Ramos (cell line): ENCODE measurements at regions not wholly inside any gene's neighbourhood (a gene's known extent, or its start where the extent isn't known, plus 50 kb on each side); places are given as distances from the start of the nearest gene placed in this dataset.

Experiments
- in situ Hi-C: fragments of 300-500 bp; cut with MboI; formaldehyde crosslinking; loops from one replicate; pipeline ENCODE4 v1.14.3; 2022; ENCODE audit warnings: low sequenced_read_pairs; ENCODE audit not compliant: unreplicated experiment

- in situ Hi-C loops, result no loop called here
These were observed 150.6 kb upstream of the RAB12 start for GRCh38 chr18:8458546-8459215.

- in situ Hi-C loops, result no loop called here
These were observed 148.5 kb upstream of the RAB12 start for GRCh38 chr18:8460748-8461147.

DNA sequence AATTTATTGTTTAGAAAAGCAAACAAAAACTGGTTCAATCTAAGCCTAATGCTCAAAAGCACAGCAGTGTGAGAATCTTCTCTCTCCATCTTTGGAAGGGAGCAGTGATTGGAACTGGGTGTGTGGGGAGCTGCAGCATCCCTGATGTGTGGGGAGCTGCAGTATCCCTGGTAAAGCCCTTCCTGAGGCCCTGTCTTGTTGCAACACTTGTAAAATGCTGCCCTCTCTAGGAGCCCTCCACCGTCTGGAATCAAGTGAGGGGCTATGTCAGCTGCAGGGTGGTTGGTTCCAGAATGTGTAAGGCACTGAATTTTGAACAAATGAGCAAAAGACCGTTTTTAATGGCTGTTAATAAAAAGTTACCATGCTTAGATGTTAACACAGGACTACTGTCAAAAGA is 147.7 kb upstream of the RAB12 start:
- in situ Hi-C loops, result no loop called here

GRCh38 chr18:8462651-8463185 is 146.5 kb upstream of the RAB12 start:
- in situ Hi-C loops, result no loop called here

DNA sequence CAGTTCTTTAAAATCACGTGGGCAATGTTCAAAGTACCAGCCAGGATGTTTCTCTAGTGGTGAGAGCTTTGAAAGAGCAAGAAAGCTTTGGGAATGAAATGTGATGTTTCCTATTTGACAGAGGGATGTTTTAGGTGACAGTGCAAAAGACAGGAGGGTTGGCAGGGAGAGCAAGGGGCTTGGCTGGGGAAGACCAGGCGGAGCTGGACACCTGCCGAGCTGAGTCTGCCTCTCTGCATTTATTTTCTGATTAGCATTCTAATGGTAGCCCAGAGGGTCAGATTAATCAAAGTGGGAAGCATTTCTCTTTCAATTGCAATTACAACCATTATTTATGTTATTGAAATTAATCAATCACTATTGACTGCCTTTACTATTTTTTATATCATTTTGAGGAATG is 145.4 kb upstream of the RAB12 start:
- in situ Hi-C loops, result no loop called here

- in situ Hi-C loops, result no loop called here
These were observed 141.0 kb upstream of the RAB12 start for GRCh38 chr18:8468191-8468590.

- in situ Hi-C loops, result no loop called here
These were observed 140.3 kb upstream of the RAB12 start for GRCh38 chr18:8468921-8469335.

- in situ Hi-C loops, result no loop called here
These were observed 139.6 kb upstream of the RAB12 start for GRCh38 chr18:8469544-8470130.

- in situ Hi-C loops, result no loop called here
These were observed 137.9 kb upstream of the RAB12 start for GRCh38 chr18:8471372-8471771.

DNA sequence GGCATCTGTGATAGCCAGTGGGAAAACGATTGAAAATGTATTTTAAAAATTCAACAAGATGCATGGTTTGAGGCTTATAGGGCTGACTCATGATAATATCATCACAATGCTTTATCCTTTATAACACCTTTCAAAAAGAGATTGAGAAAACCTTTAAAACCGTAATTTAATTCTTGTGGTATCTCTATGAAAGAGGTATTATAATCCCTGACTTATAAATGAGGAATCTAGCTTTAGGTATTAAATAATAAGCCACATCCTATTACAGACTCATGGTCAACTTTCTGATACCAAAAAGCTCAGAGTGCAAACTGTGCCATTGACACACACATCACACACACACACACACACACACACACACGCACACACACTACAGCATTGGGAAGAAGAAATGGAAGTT is 134.6 kb upstream of the RAB12 start:
- in situ Hi-C loops, result loop anchor here (25.0 kb wide), 1 partner anchor 513 kb away; no protein-coding TSS in a partner anchor

DNA sequence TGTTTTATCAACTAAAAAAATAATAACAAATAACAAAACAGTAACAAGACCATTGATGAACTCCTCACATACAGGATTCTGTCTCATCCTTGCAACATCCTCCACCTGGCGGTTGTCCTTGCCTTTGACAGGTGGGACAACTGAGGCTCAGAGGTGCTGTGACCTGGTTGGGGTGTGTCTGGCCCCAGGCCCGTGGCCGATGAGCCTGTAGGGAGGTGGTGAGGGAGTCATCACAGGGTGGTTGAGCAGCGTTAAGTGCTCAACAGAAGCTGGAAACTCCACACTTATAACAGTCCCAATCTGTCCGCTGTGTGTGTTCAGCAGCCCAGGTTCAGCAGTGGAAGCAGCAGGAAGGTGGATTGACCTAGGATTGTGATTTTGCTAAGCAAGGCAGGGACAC is 131.6 kb upstream of the RAB12 start:
- in situ Hi-C loops, result loop anchor here (25.0 kb wide), 1 partner anchor 510 kb away; no protein-coding TSS in a partner anchor

DNA sequence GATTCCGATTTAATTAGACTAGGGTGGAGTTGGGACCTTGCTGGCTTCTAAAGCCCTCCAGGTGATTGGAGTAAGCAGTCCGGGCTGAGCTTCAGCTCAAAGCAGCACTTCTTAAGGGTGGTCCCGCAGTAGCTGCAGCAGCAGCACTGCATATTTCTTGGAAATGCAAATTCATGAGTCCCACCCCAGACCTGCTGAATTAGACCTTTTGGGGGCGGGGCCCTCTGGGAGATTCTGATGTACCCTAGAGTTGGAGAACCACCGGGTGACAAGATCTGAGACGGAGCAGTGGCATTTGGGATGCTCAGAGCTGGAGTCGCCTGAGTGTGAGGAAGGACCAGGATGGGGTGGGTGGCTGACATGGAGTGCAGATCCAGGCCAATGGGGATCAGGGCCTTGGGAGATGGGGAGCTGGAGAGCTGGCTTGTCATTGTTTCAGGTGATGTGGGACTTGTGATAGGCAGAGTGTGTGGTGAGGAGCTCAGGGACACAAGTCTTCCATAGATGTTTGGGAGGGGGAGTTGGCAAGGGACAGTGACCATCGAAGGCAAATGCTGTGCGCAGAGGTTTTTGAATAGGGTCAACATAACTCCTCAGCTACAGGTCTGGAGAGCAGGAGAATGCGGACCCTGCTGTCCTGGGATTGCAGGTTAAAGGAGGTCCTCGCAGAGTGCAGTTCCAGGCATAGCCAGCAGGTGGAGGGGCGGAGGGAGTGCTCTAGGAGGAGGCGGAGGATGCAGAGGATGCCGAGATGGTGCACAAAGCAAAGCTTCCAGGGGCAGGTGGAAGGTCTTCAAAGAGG is 130.9 kb upstream of the RAB12 start:
- in situ Hi-C loops, result loop anchor here (25.0 kb wide), 1 partner anchor 509 kb away; no protein-coding TSS in a partner anchor

DNA sequence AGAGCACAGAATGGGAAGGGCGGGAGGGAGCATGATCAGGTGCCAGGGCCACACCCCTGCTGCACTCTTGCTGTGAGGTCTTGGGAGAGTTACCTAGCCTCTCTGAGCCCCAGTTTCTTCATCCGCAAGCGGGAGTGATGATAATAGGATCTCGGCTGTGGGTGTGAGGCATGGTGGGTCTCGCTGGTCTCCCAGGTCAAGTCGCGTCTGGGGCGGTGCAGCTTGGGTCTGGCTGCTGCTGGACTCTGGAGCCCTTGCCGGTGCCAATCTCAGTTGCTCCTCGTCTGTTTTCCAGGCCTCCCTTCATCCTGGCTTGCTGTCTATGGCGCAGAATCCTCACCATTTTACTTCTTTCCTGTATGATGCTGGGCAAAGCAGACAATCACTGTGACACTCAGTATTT is 130.3 kb upstream of the RAB12 start:
- in situ Hi-C loops, result loop anchor here (25.0 kb wide), 1 partner anchor 508 kb away; no protein-coding TSS in a partner anchor

DNA sequence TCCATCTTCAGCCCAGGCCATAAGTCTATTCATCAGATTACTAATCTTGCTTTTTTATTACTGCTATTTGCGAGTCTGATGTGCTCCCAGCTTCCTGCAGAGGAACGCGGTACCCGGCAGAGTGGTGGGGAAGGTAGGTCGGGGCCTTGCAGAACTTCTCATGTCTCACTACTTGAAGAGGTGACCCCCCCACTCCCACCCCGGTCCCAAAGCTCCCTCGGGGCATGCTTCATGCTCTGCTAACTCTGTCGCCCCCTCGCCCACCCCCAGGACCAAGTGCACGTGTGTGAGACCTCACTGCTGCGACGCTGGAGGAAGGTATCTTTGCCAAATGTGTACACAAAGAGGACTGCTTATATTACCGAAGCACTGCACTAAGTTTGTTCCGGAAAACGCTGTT is 129.4 kb upstream of the RAB12 start:
- in situ Hi-C loops, result loop anchor here (25.0 kb wide), 1 partner anchor 508 kb away; no protein-coding TSS in a partner anchor

- in situ Hi-C loops, result loop anchor here (25.0 kb wide), 1 partner anchor 507 kb away; no protein-coding TSS in a partner anchor
These were observed 128.5 kb upstream of the RAB12 start for GRCh38 chr18:8480506-8481328.

DNA sequence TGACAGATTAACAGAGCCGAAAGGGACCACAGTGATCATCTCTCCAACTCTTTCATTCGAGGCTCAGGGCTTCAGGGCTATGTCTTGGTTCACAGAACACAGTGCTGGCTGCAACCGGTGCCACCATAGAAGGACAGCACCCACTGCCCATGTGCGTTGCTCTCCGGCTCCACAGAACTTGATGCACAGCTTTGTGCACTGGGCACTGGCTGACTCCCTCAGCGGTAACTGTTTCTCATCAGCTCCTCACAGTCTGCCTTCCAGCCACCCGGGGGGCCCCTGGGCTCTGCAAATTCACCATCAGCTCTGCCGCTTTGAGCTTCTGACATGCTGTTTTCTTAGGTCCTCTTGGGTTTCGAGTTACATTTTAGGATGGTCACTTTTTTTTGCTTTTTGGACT is 124.3 kb upstream of the RAB12 start:
- in situ Hi-C loops, result loop anchor here (25.0 kb wide), 1 partner anchor 502 kb away; no protein-coding TSS in a partner anchor

DNA sequence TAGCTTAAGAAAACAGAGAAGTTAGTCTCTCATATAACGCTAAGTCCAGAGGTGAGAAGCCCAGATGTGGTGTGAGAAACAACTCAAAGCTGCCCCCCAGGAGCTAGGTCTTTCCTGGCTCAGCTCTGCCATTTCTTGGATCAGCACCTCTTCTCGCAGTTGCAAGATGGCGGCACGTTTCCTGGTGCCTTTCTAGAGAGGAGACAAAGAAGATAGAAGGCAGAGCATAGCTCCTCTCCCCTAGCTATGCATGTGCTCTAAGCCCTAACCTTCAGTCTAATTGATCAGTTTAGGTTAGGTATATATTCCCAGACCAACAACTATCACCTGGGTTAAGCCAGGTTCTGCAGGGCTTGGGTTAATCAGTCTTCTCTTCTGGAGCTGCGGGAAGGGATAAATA is 119.5 kb upstream of the RAB12 start:
- in situ Hi-C loops, result loop anchor here (25.0 kb wide), 1 partner anchor 498 kb away; no protein-coding TSS in a partner anchor

- in situ Hi-C loops, result loop anchor here (25.0 kb wide), 1 partner anchor 496 kb away; no protein-coding TSS in a partner anchor
These were observed 117.7 kb upstream of the RAB12 start for GRCh38 chr18:8491516-8491915.

GRCh38 chr18:8493141-8493540 is 116.1 kb upstream of the RAB12 start:
- in situ Hi-C loops, result loop anchor here (25.0 kb wide), 1 partner anchor 494 kb away; no protein-coding TSS in a partner anchor
